HCEC 1CT (cell line): ENCODE measurements at regions not wholly inside any gene's neighbourhood (a gene's known extent, or its start where the extent isn't known, plus 50 kb on each side); places are given as distances from the start of the nearest gene placed in this dataset.
"Not testable (repeated sequence)": the region's sequence is repeated elsewhere in the genome, so short reads cannot be mapped to it uniquely, and the experiment has no call there.

Experiments used
- DNase-seq: peaks from one replicate; pipeline ENCODE4 v3.0.0-alpha.2; 2017

DNA sequence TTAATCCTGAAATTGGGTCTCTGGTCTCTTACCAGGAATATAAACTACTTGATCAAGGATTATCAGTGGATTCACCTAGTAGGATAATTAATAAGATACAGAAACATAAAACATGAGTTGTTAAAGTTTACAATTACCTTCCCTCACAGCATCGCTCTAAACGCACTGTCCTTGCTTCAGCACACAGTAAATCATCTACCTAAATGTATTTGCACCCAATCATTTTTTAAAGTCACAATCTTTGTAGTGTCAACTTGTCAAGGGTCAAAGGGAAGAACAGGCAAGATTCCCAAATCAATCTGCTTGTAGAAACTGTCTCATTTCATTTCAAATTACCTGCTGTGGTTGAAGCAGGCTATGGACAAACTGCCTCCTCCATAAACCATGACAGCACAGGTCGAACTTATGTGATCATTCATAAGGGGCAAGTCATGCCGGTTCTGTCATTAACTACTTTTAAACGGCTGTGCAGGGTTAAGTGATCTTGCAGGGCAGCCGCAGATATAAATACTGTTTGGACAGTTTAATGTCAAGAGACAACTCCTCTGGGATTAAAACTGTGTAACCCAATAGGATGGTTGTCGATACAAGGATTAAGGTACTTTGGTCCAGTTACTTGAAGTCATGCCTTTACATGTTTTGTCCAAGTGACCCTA, 93.6 kb downstream of the ZNF281 start:
- no peak for DNase-seq

DNA sequence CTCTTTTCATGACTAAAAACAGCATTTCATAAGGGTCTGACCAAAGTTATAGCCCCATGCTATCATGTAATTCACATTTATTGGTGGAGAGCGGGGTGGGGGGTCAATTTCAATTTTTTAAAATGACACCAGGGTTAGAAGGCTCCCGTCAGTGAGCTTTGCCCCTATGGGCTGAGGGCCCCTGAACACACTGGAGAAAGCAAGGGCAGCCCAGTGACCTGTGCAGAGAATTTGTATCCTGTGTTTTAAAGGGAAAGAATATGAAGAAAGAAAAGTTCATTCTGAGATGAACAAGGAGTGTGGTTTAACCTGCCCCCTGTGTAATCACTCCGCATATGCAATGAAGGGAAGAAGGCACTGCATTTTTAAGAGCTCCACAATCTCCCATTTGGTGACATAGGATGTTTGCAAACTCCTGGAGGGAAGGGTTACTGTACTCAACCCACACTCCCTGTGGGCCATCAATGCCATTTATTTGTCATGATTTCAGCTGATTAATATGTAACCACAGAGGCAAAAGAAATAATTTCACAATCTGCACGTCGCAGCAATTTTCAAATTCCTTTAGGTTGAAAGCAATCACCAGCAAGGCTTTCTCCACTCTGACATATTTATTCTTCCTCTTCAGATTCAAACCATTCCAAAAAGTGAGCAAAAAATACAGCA, 95.6 kb downstream of the ZNF281 start:
- peak; percentile 74 for DNase-seq

DNA sequence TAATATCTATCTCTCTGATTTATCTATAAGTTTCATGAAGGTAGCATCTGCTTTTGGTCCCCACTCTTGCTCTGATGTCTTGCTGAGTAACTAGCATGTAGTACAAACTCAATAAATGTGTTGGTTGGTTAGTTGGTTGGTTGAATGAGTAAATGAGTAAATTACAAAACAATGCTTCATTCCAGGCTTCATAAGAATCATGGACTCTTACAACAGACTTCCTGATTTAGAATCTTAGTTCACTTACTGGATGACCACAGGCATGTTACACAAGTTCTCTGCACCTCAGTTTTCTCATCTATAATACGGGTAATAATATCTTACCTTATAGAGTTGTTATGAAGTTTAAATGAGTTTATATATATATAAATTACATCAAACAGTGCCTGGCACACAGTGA, 98.6 kb downstream of the ZNF281 start:
- DNase-seq: peak; percentile 54

DNA sequence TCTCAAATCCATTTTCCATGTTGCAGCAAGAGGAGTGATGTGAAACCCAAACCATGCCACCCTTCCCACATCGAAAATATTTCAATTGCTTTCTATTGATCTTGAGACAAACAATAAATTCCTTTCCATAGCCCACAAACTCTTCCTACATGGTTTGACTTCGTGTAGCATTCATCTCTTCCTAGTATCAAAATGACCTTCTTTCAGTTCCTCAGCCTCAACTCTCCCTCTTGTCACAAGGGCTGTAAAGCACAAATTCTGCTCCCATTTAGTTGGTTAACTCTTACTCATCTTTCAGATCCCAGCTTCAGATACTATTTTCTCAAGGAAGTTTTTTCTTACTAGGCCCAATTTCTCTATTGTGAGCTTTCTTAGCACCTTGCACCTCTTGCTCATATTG, 99.0 kb downstream of the ZNF281 start:
- no peak for DNase-seq

DNA sequence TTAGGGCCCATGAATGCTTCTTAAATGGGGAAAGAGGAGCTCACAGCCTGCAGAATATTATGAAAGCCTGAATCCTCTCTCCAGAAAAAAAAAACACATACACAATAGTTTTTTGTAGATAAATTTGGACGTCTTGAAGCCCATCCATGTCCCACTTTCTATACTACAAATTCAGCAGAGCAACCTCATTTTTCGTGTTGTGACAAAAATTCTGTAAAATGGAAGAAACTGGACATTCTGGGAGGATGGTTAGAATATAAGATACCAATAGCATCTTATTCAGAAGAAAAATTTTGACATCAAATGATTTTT, 102.1 kb downstream of the ZNF281 start:
- no peak for DNase-seq

DNA sequence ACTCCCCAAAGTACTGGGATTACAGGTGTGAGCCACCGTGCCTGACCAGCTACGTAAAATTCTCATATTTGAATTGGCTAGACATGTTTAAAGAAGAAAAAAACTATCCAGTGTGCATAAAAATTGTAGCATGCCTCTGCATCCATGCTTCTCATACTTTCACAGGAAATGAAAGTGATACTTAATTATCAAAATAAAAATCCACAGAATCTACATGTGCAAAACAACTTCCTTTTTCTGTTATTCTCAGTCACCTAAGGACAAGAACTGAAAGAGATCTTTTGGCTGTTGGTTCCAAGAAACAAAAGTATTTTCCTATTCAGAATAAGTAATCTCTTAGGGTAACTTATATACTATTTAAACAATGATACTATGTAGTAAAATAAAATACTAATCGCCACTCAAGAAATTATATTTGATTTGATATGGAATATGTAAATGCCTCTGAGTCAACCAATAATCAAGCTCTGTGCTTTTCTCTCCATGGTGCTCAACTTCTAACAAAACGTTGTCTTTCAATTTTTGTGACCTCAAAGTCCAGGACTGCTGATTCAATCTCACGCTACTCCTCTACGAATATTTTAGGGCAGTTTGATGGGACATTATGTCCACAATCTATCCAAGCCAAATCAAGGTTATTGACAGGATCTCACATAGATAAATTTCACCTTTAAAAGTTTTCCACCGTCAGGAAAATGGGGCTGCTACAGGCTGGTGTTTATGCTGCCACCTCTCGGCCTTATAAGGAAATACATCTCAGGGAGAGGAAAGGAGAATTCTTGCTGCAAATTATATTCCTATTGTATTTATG, 102.7 kb downstream of the ZNF281 start:
- DNase-seq: peak; percentile 46

DNA sequence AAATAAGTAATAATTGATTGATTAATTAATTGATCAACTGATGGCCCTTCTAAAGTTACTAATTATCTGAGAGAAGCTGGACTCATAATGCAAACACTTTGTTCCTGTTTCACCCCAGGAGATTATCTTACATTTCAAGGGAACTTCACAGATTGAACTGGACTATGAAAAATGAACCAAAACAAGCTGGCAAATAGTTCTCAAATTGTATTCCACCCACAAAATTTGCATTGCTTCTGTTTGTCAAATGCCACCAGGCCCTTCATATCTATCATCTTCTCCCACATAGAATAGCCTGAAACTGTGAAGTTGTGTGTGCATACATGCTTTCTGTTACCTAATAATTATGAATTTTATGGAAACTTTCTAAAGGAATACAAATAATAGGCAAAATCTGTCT, 104.0 kb downstream of the ZNF281 start:
- no peak for DNase-seq

DNA sequence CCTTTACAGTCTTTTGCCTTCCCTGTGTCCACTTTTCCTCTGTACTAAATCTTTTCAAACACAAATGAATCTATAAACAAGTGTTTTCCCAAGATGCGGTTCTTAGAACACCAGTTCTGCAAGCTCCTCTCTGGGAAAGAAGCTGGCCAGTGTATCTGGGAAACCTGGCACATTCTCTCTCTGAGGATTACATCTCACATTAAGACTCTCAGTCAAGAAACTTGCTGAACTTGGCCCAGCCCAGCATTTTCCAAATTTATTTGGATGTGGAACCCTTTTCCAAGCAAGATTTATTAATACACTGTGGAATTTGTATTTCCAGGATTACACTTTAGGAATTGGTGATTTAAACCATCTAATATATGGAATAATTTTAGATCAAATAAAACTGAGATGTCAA, 105.7 kb downstream of the ZNF281 start:
- DNase-seq: no peak

DNA sequence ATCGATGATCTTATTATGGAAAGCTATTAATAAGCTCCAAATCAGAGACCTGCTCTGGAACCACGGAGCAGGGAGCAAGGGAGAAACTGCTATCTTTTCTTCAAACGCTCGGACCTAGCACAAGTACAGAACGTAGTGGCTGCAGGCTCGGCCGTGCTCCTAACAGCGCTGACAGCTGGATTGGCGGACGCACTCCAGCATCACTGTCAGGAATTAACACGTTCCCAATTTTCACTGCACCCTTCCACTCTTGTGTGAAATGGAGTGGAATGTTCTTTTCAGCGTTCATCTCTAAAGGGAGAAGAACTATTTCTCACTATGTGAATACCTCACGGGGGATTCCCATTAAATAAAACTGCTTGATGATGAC, 106.9 kb downstream of the ZNF281 start:
- DNase-seq: peak; percentile 21

DNA sequence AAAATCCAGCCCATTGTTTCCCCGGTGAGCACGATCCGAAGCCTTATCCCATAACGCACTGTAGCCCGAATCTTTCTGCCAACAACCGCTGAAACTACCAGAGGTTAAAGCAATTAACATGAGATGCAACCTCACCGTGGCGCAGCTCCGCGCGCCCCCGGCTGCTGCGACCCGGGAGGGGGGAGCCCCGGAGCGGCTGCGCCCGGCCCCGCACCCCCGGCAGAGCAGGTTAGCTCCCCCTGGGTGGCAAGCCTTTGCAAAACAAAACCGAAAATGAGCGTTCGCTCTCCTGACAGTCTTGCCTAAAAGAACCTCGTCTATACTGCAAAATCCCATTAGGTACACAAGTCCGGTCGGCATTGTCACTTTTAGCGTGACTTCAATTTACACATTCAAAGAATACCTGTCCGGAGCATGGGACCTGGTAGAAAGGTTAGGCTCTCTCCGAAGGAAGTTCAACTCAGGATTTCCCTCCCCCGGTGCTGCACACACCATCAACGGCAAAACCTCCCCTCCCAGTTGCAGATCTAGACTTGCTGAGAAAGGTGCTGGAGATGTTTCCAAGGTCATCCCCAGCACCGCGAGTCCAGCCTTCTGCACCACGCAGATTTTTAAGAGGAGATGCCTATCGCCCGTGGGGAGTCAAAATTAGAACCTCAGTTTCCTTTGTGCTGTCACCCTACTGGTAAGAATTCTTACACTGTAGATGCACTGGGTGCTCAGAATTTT, 107.5 kb downstream of the ZNF281 start:
- peak; percentile 25 for DNase-seq

DNA sequence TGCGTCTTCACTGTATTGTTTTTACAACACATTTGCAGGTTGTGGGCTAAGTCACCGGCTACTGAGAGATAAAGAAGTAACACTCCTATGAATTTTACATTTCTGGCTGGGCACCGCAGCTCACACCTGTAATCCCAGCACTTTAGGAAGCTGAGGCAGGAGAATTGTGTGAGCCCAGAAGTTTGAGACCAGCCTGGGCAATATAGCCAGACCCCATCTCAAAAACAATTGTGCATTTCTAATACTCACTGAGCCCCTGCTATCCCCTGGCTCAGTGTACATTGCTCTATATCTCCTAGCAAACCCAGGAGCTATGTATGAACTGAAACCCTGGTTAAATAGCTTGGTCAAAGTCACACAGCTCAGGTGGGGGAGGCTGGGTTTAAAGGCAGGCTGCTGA, 108.7 kb downstream of the ZNF281 start:
- DNase-seq: no peak

DNA sequence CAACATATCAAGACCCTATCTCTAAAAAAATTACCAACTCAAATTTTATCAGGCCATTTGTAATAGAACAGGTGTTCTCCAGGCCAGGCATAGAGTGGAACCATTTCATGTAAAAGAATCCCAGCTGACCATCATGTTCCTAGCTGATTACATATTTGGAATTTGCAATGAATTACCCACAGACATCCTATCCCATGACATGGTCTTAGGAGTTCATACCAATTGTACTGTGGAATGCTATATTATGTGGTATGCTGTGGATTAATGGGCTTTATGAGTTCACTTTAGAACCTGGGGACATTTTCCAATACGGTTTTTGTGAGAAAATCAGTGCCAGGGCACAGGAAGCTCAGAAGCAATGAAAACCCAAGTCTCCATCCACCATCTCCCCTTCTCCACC, 110.3 kb downstream of the ZNF281 start:
- no peak for DNase-seq

DNA sequence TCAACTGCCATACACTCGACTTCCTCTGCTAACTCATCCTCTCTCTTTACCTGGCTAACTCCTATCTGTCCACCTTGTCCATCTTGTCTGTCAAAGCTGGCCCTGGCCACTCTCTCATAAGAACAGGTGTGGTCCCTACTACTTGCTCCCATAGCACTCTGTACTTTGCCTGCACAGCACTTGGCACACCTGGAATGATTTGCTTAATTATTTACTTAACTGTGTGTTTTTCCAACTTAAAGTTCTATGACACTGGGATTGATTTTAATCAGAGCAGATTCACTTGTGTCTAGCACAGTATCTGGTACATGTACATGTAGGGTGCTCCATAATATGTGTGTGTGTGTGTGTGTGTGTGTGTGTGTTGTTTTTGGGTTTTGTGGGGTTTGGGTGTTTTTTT, 111.6 kb downstream of the ZNF281 start:
- no peak for DNase-seq

DNA sequence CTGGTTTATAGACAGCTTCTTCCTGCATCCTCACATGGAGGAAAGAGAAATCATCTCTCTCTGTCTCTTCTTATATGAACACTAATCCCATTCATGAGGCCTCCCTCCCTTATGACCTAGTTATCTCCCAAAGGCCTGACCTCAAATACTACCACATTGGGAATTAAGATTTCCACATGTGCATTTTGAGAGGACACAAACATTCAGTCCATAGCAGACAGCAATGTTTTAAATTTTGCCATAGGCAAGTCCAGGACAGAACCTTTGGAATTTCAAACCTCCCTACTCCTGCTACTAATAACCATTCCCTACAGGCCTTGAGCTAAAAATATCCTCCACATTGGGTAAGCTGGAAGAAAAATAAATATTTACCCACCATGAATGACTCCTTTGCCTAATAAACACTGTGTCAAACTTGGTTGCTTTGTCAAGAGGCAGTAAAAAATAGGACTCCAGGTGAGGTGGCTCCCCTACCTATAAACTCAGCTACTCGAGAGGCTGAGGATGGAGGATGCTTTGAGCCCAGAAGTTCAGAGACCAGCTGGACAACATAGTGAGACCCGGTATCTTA, 113.7 kb downstream of the ZNF281 start:
- no peak for DNase-seq

DNA sequence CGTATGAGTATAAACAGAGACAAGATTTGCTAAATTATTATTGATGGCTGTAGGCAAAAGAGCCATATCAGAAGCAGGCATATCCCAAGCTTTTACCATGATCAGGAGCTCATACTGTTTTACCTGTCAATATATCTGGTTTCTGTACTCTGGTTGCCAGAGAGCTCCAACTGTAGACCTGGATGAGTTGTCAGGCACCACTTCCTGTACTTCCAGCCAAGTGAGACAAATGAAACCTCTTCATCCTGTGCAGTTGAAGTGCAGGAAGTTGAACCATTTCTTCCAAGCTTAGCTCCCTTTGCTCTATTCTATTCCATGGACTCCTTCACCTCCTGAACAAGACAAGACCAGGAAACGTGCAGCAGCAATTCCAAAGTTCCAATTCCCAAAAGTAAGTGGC, 115.6 kb downstream of the ZNF281 start:
- no peak for DNase-seq

DNA sequence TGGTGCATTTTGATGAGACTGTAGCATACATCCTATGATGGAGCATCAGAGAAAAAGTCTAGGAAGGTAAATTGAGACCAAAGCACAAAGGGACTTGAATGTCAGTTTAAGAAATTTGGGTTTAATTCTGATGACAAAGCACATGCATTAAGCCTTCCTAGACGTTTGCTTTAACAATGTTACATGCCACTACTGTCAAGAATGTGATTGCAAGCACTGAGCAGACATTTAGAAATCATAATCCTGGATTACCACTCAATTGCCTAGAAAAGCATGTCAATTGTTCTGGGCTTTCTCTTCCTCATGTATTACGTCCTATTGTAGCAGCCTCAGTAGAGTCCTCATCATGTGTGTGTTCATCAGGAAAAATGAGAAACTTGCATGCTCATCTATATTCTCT, 117.1 kb downstream of the ZNF281 start:
- no peak for DNase-seq

DNA sequence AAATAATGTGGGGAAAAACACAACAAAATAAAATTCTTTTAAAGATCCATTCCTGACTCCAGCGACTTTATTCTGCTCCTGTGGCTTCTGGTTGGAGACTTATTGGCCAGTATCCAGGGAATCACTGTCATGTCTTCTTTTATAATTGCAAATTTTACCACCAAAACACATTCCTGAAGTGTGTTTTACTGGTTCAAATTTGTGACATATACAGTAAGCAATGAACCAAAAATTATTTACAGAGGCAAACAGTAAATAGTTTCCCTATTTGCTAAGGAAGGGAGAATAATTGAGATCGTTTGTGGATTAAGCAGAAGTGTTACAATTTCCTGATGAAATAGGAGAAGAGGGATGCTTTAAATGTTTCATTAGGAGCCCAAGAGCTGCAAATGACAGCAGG, 118.7 kb downstream of the ZNF281 start:
- no peak for DNase-seq

DNA sequence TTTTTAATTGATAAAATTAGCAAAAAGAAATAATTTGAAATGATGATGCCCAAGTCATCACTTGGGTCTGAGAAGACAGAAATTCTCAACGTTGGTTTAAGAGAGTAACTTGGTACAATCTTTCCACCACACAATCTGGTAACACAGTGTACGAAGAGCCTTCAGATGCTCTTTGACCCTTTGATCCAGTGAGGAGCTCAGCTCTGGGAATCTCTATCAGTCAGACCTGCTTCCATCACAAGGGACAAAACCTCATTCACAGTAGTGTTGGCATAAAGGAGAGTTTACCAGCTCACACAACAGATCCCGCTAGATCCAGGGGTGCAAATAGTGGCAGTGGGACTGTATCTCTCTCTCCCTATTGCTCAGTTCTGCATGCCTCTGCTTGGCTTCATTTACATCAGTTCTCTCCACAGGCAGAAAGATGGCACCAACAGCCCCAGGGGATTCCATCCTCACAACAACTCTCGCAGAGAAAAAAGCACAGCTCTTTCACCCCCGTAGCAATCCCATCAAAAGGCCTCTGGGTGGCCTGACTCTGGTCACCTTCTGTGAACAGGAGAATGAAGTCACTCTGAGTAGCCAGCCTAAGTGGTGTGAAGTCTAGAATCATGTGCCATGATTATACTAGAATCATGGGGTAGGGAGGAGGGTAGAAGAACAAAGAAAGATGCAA, 119.7 kb downstream of the ZNF281 start:
- DNase-seq: no peak

DNA sequence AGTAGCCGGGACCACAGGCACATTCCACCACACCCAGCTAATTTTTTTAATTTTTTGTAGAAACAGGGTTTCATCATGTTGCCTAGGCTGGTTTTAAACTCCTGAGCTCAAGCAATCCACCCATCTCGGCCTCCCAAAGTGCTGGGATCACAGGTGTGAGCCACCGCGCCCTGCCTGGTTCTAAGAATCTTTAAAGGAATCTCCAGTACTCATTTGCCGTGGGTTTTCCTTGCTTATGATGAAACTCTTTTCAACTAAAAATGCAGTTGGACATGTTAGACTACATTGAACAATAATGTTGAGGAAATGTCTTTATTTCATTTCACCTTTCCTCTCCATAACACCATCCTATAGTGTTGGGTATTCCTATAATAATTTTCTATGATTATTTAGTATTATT, 121.6 kb downstream of the ZNF281 start:
- DNase-seq: no peak

DNA sequence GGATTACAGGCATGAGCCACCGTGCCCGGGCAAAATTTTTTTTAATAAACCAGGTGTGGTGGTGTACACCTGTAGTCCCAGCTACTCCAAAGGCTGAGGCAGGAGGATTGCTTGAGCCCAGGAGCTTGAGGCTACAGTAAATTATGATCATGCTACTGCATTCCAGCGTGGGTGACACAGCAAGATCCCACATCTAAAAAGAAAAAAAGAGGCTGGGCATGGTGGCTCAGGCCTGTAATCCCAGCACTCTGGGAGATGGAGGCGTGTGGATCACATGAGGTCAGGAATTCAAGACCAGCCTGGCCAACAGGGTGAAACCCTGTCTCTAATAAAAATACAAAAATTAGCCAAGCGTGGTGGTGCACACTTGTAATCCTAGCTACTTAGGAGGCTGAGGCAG, 125.6 kb downstream of the ZNF281 start:
- not testable (repeated sequence) for DNase-seq

DNA sequence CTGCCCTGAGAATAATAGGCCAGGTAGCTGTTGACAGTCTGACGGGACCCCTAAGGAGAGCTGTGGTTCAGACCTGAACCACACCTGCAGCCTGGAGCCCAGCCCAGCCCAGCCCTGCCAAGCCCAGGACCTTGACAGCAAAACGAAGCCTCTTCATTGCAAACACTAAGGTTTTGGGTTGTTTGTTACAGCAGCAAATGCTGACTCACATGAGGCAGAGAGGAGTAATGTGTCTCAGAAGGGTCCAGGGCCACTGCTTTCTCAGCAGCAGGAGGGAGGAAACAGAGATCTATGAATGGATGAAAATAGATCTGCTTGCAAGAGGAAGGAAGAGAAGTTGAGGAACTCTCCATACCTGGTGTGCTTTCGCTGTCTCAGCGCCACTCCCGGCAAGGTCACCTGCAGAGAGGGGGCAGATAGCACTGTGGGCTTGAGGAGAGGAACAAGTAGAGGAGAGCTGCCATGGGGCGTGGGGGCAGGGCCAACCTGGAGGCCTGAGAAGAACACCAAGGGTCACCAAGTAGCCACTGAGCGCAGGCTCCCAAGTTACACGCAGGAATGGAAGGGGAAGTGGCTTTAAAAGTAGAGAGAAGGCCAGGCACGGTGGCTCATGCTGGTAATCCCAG, 127.2 kb downstream of the ZNF281 start:
- DNase-seq: no peak

DNA sequence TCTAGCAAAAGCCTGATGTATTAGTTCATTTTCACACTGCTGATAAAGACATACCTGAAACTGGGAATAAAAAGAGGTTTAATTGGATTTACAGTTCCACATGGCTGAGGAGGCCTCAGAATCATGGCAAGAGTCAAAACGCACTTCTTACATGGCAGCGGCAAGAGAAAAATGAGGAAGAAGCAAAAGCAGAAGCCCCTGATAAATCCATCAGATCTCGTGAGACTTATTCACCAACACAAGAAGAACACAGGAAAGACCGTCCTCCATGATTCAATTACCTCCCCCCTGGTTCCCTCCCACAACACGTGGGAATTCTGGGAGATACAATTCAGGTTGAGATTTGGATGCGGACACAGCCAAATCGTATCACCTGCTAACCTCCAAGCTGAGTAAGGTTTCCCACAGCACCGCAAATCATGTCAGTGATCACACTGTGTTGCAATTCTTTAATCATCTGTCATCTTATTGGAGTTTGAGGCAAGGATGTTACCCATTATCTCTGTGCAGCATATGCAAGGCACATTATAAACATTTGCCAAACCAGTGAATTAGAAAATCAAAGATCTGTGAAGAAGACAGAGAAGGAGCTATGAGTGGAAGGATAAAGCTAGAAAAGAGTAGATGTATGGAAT, 128.5 kb downstream of the ZNF281 start:
- DNase-seq: no peak
